ENCODE measurements at regions not wholly inside any gene's neighbourhood (a gene's known extent, or its start where the extent isn't known, plus 50 kb on each side); places are given as distances from the start of the nearest gene placed in this dataset.
"Not testable (repeated sequence)": the region's sequence is repeated elsewhere in the genome, so short reads cannot be mapped to it uniquely, and the experiment has no call there.

DNA sequence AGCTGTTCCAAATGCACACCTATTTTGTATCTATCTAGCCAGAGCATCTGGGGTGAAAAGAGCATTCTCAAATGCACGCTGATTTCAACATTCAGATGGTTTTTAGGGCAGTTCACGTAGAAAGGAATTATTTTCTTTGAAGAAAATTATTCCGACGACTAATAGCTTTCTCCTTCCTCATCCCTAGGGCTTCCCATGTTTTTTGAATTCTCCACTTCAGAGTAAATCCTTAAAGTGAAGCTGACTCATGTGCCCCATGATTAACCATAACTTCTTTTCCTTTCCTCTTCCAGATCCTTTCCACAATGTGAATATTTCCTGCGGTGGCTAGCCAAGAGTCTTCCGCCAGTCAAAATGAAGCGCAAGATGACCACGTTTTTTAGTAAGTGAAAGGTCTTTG, 86.7 kb upstream of the PDHA1 start:
- TF ChIP-seq, protein P1, sequence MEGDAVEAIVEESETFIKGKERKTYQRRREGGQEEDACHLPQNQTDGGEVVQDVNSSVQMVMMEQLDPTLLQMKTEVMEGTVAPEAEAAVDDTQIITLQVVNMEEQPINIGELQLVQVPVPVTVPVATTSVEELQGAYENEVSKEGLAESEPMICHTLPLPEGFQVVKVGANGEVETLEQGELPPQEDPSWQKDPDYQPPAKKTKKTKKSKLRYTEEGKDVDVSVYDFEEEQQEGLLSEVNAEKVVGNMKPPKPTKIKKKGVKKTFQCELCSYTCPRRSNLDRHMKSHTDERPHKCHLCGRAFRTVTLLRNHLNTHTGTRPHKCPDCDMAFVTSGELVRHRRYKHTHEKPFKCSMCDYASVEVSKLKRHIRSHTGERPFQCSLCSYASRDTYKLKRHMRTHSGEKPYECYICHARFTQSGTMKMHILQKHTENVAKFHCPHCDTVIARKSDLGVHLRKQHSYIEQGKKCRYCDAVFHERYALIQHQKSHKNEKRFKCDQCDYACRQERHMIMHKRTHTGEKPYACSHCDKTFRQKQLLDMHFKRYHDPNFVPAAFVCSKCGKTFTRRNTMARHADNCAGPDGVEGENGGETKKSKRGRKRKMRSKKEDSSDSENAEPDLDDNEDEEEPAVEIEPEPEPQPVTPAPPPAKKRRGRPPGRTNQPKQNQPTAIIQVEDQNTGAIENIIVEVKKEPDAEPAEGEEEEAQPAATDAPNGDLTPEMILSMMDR (IDR thresholded peaks at IDR 0.05; ENCODE audit: low read depth, low read length), result no peak
- no peak overlapping the region for H3K4me3 ChIP-seq (ENCODE audit: low read depth, low read length)
- in situ Hi-C loops (cut with HindIII; ENCODE audit: low sequenced_read_pairs), result no loop called here
- DNase-seq (ENCODE audit: low read depth, low spot score), result no peak

DNA sequence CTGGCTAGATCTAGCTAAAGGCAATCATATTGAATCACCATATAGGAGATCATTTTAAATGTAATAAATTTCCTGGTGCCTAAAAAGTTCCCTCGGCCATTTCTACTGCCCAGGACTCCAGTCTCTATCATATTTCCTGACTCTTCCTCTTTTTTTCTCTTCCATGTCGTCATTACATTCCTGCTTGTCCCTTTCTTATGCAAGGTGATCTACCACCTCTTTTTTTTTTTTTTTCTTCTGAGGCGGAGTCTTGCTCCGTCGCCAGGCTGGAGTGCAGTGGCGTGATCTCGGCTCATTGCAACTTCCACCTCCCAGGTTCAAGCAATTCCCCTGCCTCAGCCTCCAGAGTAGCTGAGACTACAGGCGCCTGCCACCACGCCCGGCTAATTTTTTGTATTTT, 82.7 kb upstream of the PDHA1 start:
- DNase-seq (ENCODE audit: low read depth, low spot score); in situ Hi-C loops (cut with HindIII; ENCODE audit: low sequenced_read_pairs); H3K4me3 ChIP-seq (ENCODE audit: low read depth, low read length): not testable (repeated sequence)

DNA sequence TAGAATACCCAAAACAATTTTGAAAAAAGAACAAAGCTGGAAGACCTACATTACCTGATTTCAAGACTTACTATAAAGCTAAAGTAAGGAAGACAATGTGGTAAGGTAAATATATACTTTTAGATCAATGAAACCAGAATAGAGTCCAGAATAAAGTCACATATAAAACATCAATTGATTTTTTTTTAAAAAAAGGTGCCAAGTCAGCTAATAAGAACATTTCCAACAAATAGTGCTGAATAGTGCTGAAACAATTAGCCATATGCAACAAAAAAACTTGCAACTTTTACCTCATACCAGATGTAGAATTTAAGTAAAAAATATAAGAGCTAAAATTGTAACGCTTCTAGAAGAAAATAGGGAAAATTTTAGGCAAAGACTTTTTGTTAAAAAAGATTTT, 73.0 kb upstream of the PDHA1 start:
- DNase-seq (ENCODE audit: low read depth, low spot score), result no peak
- in situ Hi-C loops (cut with HindIII; ENCODE audit: low sequenced_read_pairs), result no loop called here
- H3K4me3 ChIP-seq (ENCODE audit: low read depth, low read length), result no peak overlapping the region
- TF ChIP-seq, protein P1 (IDR thresholded peaks at IDR 0.05; ENCODE audit: low read depth, low read length), result no peak

DNA sequence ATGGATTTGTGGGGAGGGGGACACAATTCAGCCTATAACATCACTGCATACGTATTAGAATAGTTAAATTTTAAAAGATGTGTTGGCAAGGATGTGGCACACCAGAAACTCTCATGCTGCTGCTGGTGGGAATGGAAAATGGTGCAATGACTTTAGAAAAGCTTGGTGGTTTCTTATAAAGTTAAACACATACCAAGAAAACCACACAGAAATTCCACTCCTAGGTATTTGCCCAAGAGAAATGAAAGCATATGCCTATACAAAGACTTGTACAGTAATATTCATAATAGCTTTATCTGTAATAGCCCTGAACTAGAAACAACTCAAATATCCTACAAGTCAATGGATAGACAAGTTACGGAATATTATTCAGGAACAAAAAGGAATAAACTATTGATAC, 71.3 kb upstream of the PDHA1 start:
- H3K4me3 ChIP-seq (ENCODE audit: low read depth, low read length), result no peak overlapping the region
- in situ Hi-C loops (cut with HindIII; ENCODE audit: low sequenced_read_pairs), result no loop called here
- DNase-seq (ENCODE audit: low read depth, low spot score), result peak; percentile 27
- TF ChIP-seq, protein P1 (IDR thresholded peaks at IDR 0.05; ENCODE audit: low read depth, low read length), result no peak

DNA sequence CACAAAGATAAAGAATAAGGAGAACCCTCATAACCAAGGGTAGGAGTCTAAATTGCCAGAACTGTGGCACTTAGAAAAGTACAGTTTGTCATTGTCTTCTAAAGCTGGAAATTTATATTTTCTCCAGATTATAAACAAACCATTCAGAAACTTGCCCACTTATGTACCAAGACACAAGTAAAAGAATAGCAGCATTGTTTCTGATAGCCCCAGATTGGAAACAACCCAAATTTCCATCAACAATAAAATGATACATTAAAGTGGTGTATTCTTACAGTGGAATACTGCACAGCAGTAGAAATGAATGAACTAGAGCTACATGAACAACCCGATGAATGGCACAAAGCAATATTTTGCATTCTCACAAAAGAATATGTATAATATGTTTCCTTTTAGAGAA, 63.1 kb upstream of the PDHA1 start:
- no peak overlapping the region for H3K4me3 ChIP-seq (ENCODE audit: low read depth, low read length)
- TF ChIP-seq, protein P1 (IDR thresholded peaks at IDR 0.05; ENCODE audit: low read depth, low read length), result no peak
- in situ Hi-C loops (cut with HindIII; ENCODE audit: low sequenced_read_pairs), result no loop called here
- DNase-seq (ENCODE audit: low read depth, low spot score), result no peak

DNA sequence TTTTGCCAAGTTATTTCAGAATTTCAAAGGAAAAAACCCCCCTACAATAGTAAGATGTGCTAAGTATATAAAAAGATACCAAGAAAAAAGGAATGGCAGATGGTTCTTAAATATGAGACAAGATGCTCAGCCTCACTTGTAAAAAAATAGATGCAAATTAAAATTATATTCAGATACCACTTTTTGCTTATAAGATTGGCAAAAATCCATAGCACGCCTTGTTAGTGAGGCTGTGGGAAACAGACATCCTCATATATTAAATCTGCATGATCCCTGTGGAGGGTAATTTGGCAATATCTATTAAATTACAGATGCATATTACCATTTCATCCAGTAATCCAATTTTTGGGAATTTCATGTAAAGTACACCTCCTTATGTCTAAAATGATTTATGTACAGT, 62.5 kb upstream of the PDHA1 start:
- no peak for DNase-seq (ENCODE audit: low read depth, low spot score)
- TF ChIP-seq, protein P1 (IDR thresholded peaks at IDR 0.05; ENCODE audit: low read depth, low read length), result no peak
- in situ Hi-C loops (cut with HindIII; ENCODE audit: low sequenced_read_pairs), result no loop called here
- no peak overlapping the region for H3K4me3 ChIP-seq (ENCODE audit: low read depth, low read length)

DNA sequence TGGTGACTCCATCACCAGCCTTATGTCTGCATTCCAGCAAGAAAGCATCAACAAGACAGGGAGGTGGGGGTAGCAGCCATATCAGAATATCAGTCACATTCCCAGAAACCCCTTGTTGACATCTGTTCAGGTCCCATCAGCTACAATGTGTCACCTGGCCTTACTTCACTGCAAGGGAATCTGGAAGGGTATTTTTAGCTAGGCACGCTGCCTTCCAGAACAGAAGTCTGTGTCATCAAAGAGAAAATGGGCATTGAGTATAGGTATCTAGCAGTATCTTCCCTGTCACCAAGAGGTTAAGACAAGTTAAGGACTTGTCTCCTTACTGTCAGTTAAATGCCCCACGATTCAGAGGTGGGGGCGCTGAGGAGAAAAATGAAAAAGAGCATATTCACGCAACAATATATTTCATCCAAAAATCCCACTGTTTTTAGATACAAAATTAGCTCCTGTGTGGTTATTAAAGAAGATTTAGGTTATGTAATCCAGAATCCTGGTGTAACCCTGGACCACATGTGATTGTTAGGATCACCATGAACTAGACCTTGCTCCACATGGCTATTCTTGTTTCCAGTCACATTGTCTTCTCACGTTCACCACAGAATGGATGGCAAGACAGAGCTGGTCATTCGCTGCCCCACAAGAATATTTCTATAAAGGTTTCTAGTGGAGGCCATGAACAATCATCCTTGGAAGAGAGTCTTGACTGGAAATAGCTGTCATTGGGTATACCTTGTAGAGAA, 60.0 kb upstream of the PDHA1 start:
- no peak overlapping the region for H3K4me3 ChIP-seq (ENCODE audit: low read depth, low read length)
- in situ Hi-C loops (cut with HindIII; ENCODE audit: low sequenced_read_pairs), result no loop called here
- DNase-seq (ENCODE audit: low read depth, low spot score), result no peak
- TF ChIP-seq, protein P1 (IDR thresholded peaks at IDR 0.05; ENCODE audit: low read depth, low read length), result no peak

Data from astrocyte of the spinal cord (primary cell).